Lower lobe of right lung (tissue), 2 donors: ENCODE measurements at regions not wholly inside any gene's neighbourhood (a gene's known extent, or its start where the extent isn't known, plus 50 kb on each side); places are given as distances from the start of the nearest gene placed in this dataset.

Source experiments
- ATAC-seq, 2 donors: fragments of 200-7000 bp; cut with Tn5 transposase; one replicate each; pipeline ENCODE4 v1.9.1; 2020 to 2022; ENCODE audit warnings: mild to moderate bottlenecking in 2 of 2, moderate library complexity in 2 of 2
- DNase-seq: peaks from one replicate; pipeline ENCODE4 v3.0.0-alpha.2; 2020
- H3K27ac ChIP-seq: fragments of 200-600 bp; one replicate; pipeline ENCODE4 v1.8.0; 2022
- H3K27me3 ChIP-seq: fragments of 200-600 bp; one replicate; pipeline ENCODE4 v1.8.0; 2022; ENCODE audit warnings: low read depth
- H3K36me3 ChIP-seq: fragments of 200-600 bp; one replicate; pipeline ENCODE4 v1.8.0; 2022; ENCODE audit warnings: mild to moderate bottlenecking
- H3K4me1 ChIP-seq: fragments of 200-600 bp; one replicate; pipeline ENCODE4 v1.8.0; 2022
- H3K4me3 ChIP-seq: fragments of 200-600 bp; one replicate; pipeline ENCODE4 v1.8.0; 2022; ENCODE audit warnings: mild to moderate bottlenecking
- H3K9me3 ChIP-seq: fragments of 200-600 bp; one replicate; pipeline ENCODE4 v1.8.0; 2022
- CTCF ChIP-seq: fragments of 200-600 bp; IDR thresholded peaks from one replicate; pipeline ENCODE4 v1.8.0; 2022; ENCODE audit warnings: antibody characterized with exemption, mild to moderate bottlenecking
- intact Hi-C: fragments of 100-400 bp; cut with DNase I; formaldehyde crosslinking; loops from one replicate; pipeline ENCODE4 v1.11.0; 2022
- donor health status: DM: no; HTN: yes; CAD: no; lungs with severe emphysema.

DNA sequence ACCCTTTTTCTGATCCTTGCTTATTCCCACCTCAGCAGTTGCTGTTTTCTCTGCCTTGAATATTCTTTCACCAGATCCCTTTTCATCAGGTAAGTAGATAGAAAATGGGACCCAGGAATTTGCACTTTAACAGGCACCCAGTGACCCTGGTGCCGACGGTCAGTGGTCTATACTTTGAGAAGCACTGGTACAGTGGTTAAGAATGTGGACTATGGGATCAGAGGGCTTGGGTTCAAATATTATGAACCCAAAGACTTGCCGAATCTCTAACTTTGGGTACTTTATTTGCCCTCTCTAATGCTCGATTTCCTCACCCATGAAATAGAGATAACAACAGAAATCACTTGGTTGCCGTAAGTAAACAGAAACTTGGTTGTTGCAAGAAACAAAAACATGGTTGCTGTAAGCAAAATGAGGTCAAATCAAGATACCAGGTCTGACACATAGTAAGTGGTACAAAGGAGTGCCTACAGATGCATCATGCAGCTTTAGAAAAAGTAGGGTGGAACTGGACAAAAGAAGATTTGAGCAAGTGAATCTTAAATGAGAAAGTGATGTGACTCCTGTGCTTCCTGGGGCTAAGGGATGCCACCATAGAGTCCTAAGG, 69.5 kb upstream of the GLS start:
- Histone ChIP-seq H3K27me3 (no peaks in the 10 kb centered on the region), H3K4me3 (peak overlapping the region; percentile 27)
- intact Hi-C loops, result no loop called here

GRCh38 chr2:190811811-190812210, 68.8 kb upstream of the GLS start:
- intact Hi-C loops, result no loop called here
- TF ChIP-seq CTCF, result no peak
- DNase-seq, result no peak
- H3K27ac ChIP-seq, result peak overlapping the region; percentile 20
- H3K4me3 ChIP-seq, result peak overlapping the region; percentile 27
- no peak for ATAC-seq
- H3K9me3 ChIP-seq, result no peaks in the 10 kb centered on the region
- peaks cover 4% of the 10 kb centered on the region for H3K4me1 ChIP-seq
- H3K36me3 ChIP-seq, result no peaks in the 10 kb centered on the region
- H3K27me3 ChIP-seq, result no peaks in the 10 kb centered on the region

More for the DNA sequence above, 69.5 kb upstream of the GLS start:
- no peaks in the 10 kb centered on the region for H3K36me3 ChIP-seq
- ATAC-seq (no peak), DNase-seq (no peak)
- TF ChIP-seq CTCF, result no peak
- peak overlapping the region; percentile 56 for H3K27ac ChIP-seq
- H3K4me1 ChIP-seq, result peaks cover 4% of the 10 kb centered on the region
- no peaks in the 10 kb centered on the region for H3K9me3 ChIP-seq

DNA sequence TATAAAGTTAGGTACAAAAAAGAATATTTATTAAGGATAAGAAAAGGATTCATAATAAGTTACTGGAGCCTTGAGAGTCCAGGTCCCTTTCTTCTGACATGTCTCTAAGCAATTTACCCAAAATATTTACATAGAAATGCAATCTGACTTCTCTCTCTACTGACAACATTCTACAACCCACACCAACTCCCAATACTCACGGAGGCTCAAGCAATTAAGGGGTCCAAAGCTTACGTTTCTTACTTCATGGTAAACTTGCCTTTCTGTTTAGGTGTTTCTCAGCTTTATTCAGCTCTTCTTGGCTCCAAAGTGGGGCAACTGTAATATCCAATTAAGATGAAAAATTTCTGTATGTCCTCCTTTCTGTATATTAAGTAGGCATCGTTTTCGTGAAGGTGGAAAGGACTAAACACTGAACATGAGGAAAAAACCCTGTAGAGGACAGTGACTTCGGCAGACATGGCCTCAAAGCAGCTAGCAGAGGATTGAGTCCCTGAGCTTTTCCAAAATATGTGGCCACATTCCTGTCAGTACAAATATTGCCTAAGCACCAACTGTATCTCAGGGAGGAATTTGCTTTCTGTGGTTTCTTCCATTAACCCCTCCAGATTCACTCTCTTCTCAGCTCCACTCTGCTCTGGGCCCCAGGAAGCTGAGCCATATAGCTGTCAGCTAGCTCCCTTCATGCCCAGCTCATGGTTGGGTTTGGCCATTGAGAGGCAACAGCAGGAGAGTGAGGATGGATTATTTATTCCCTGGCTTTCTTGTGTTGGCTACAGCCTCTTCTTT, 67.9 kb upstream of the GLS start:
- intact Hi-C loops, result no loop called here
- Histone ChIP-seq H3K27ac (peak overlapping the region; percentile 34), H3K36me3 (no peaks in the 10 kb centered on the region), H3K27me3 (no peaks in the 10 kb centered on the region), H3K4me1 (peaks cover 4% of the 10 kb centered on the region), H3K9me3 (no peaks in the 10 kb centered on the region), H3K4me3 (peak overlapping the region; percentile 27)
- DNase-seq, result no peak
- TF ChIP-seq CTCF, result no peak
- ATAC-seq, result peak in 1 of 2 donors; percentile 25

- no peak for TF ChIP-seq CTCF
- intact Hi-C loops, result no loop called here
These were observed 65.4 kb upstream of the GLS start for GRCh38 chr2:190815226-190815625.

DNA sequence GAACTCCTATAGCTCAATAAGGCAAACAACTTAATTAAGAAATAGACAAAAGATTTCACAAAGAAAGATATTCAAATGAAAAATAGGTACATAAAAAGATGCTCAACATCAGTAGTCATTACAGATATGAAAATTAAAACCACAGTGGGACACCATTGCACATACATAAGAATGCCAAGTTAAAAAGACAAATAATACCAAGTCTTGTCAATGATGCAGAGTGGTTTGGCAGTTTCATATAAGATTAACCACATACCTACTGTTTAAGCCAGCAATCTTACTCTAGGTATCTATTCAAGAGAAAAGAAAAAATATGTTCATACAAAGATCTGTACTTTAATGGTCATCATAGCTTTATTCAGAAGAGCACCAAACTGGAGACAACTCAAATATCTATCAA, 63.5 kb upstream of the GLS start:
- intact Hi-C loops, result no loop called here

More at GRCh38 chr2:190815226-190815625, 65.4 kb upstream of the GLS start:
- Histone ChIP-seq H3K36me3 (no peaks in the 10 kb centered on the region), H3K27ac (no peak overlapping the region), H3K4me3 (no peak overlapping the region), H3K4me1 (no peaks in the 10 kb centered on the region), H3K9me3 (no peaks in the 10 kb centered on the region), H3K27me3 (no peaks in the 10 kb centered on the region)
- DNase-seq (no peak), ATAC-seq (peak in 1 of 2 donors; percentile 39)

More for the DNA sequence above, 63.5 kb upstream of the GLS start:
- Histone ChIP-seq H3K9me3 (no peaks in the 10 kb centered on the region), H3K4me3 (no peak overlapping the region), H3K27me3 (no peaks in the 10 kb centered on the region), H3K27ac (no peak overlapping the region), H3K36me3 (no peaks in the 10 kb centered on the region), H3K4me1 (no peaks in the 10 kb centered on the region)
- ATAC-seq (no peak), DNase-seq (no peak)
- no peak for TF ChIP-seq CTCF
